ENCODE measurements at regions not wholly inside any gene's neighbourhood (a gene's known extent, or its start where the extent isn't known, plus 50 kb on each side); places are given as distances from the start of the nearest gene placed in this dataset.

- H3K4me1 ChIP-seq (ENCODE audit: control insufficient read depth in 1 of 2, insufficient read depth in 2 of 2, low read length in 2 of 2), result no peaks in the 10 kb centered on the region
- no peak overlapping the region for H3K4me2 ChIP-seq (ENCODE audit: low read length)
- H3K79me2 ChIP-seq (ENCODE audit: insufficient read depth, low read length), result no peaks in the 10 kb centered on the region
- ATAC-seq (no peak), DNase-seq (ENCODE audit: low read depth, low spot score) (no peak)
- H3K9me2 ChIP-seq (ENCODE audit: insufficient read depth), result no peaks in the 10 kb centered on the region
- intact Hi-C loops (cut with micrococcal nuclease), result no loop called here
- no peaks in the 10 kb centered on the region for H4K20me1 ChIP-seq (ENCODE audit: insufficient read depth)
- no peak overlapping the region for H3K4me3 ChIP-seq (replicated peaks in 1 of 2; ENCODE audit: low read depth in 1 of 2, low read length in 2 of 2)
- no TSS peak for BruUV-seq (replicated peaks)
- H3K27me3 ChIP-seq (ENCODE audit: insufficient read depth, low read length), result no peaks in the 10 kb centered on the region
- TF ChIP-seq ZNF274 (IDR thresholded peaks at IDR 0.05; ENCODE audit: low read depth, low read length), result no peak
- no peak for TF ChIP-seq EGR1 (IDR thresholded peaks at IDR 0.05; ENCODE audit: low read depth)
- TF ChIP-seq CTCF (IDR thresholded peaks at IDR 0.05 in 2 of 3, conservative IDR thresholded peaks at IDR 0.05 in 1 of 3; ENCODE audit: borderline replicate concordance in 1 of 3, insufficient read depth in 1 of 3, low read depth in 2 of 3, low read length in 2 of 3), result no peak
- no peak for TF ChIP-seq EZH2phosphoT487 (IDR thresholded peaks at IDR 0.05; ENCODE audit: borderline replicate concordance)
- no peak for TF ChIP-seq CEBPB (IDR thresholded peaks at IDR 0.05; ENCODE audit: low read depth)
- TF ChIP-seq MAX (IDR thresholded peaks at IDR 0.05), result no peak
- TF ChIP-seq ELF1 (IDR thresholded peaks at IDR 0.05; ENCODE audit: borderline replicate concordance, low read depth), result no peak
- TF ChIP-seq YY1 (IDR thresholded peaks at IDR 0.05; ENCODE audit: extremely low read depth, insufficient replicate concordance, low read depth, low read length), result no peak
- TF ChIP-seq POLR2A (IDR thresholded peaks at IDR 0.05; ENCODE audit: borderline replicate concordance, extremely low read depth, insufficient read depth, insufficient read length), result no peak
- TF ChIP-seq EZH2 (IDR thresholded peaks at IDR 0.05), result no peak
- no peak for TF ChIP-seq REST (IDR thresholded peaks at IDR 0.05; ENCODE audit: low read depth)
- TF ChIP-seq CBX3 (IDR thresholded peaks at IDR 0.05; ENCODE audit: low read depth), result no peak
- ChIA-PET CTCF (no interaction called here), RAD21 (ENCODE audit: low non-redundant PET in 1 of 2, low total read pairs in 2 of 2, uncharacterized antibody in 2 of 2, unreplicated experiment in 2 of 2) (no interaction called here), POLR2A (no interaction called here)
- no peak overlapping the region for H2AFZ ChIP-seq (ENCODE audit: low read depth, low read length, poor library complexity, severe bottlenecking)
- H3K27ac ChIP-seq (ENCODE audit: low read depth, low read length), result no peak overlapping the region
- H3K9me3 ChIP-seq (ENCODE audit: control insufficient read depth in 1 of 2, insufficient read depth in 1 of 2, low read depth in 1 of 2, low read length in 2 of 2), result no peaks in the 10 kb centered on the region
- no peaks in the 10 kb centered on the region for H3K36me3 ChIP-seq (ENCODE audit: control insufficient read depth in 1 of 2, insufficient read depth in 2 of 2, low read length in 2 of 2)
- H3K9ac ChIP-seq (ENCODE audit: low read length), result no peak overlapping the region
Observed at GRCh38 chr7:85710960-85711359, 524.1 kb upstream of the SEMA3D start.
